Stimulated activated CD4-positive, alpha-beta T cell treated with anti-CD3 and anti-CD28 coated beads, Interleukin-12 subunit alpha, Interleukin-12 subunit beta, amount 100 ng/mL, for 24 hours (primary cell): ENCODE measurements at regions not wholly inside any gene's neighbourhood (a gene's known extent, or its start where the extent isn't known, plus 50 kb on each side); places are given as distances from the start of the nearest gene placed in this dataset.
"Not testable (repeated sequence)": the region's sequence is repeated elsewhere in the genome, so short reads cannot be mapped to it uniquely, and the experiment has no call there.

ENCODE experiments used
- DNase-seq, 2 experiments: peaks; one replicate each; pipeline ENCODE4 v3.0.0-alpha.2; 2020; ENCODE audit warnings: low read depth in 2 of 2

- no peak for DNase-seq
Observed at GRCh38 chr3:43838009-43838758, 147.4 kb downstream of the ABHD5 start.

GRCh38 chr3:43838877-43839276 lies 148.1 kb downstream of the ABHD5 start:
- no peak for DNase-seq

DNA sequence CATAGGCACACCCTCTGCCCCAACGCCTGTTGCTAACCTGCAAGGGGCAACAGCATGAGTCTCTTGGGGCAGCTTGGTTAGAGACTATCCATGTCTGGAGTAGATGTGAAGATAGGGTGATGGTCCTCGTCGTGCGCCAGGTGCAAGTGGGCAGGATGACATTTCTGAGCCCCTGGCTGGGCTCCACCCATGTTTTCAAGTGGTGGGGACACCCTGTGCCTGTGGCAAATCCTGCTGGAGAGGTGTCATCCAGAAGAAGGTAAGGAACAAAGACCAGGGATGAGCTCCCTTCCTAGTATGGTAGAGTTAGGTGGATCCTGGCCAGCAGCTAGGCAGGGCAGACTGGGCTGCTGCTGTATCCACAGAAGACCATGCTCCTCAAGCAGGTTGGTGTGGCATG lies 152.6 kb downstream of the ABHD5 start:
- no peak for DNase-seq

GRCh38 chr3:43844757-43845156 lies 154.0 kb downstream of the ABHD5 start:
- no peak for DNase-seq

- not testable (repeated sequence) for DNase-seq
Observed at GRCh38 chr3:43845553-43845952, 154.8 kb downstream of the ABHD5 start.

DNA sequence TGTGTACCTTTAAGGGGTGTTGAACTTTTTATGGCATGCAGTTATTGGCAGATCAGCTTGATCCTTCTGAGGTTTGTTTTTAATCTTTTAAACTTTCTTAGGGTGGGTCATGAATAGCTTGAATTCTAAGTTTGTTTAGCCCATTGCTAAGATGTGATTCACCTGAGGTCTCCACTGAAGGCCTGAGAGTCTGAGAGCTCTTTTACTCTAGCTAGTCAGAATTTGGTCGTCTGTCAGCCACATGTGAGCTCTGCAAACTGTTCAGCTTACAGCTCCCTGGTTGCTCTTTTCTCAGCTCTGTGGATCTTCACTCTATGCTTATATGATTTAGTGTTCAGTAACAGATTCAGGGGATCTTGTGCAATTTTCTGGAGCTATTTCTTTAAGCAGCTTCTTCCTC lies 161.3 kb downstream of the ABHD5 start:
- no peak for DNase-seq

DNA sequence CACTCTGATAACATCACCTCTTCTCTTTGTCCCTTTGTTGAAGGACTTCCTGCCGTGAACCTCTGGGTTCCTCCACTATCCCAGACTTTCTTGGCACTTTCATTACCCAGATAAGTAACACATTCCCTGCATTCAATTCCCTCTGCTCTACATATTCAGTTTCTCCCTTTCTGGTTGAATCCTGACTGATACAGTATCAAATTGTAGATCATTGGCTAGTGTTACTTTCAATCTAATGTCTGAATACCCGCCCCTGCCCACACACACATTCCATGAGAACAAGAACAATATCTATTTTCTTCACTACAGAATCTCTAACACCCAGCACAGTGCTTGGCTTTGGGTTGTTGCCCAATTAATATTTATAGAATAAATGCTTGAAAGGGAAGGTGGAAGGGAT lies 163.5 kb downstream of the ABHD5 start:
- no peak for DNase-seq

GRCh38 chr3:43854916-43855315 lies 164.2 kb downstream of the ABHD5 start:
- no peak for DNase-seq

DNA sequence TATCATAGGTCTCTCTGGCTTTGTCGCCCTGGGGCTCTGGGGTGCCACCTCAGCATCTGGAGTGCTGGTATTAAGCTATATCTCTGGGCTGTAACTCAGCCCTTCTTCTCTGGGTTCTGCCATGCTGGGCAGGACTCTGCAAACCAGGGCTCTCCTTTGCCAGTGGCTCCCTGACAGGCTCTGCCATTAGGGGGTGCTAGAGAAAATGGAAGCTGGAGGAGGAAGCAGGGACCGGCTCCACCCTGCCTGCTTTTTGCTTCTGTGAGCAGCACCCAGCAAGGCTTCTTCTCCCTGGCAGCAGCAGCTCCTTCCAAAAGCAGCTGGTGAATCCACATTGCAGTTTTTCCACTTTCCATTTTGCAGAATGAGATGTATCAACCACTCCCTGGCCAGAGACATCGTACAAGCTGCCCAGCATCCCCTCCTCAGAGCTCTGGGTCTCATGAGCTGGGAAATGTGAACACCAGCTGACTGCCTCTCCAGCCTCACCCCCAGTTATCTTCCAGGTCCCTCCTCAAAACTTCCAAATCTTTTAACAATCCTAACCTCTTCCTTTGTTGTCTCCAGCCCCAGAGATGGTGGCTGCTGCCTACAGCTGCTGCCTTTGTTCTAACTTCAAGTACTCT lies 165.0 kb downstream of the ABHD5 start:
- DNase-seq, result peak; percentile 2 to 26

DNA sequence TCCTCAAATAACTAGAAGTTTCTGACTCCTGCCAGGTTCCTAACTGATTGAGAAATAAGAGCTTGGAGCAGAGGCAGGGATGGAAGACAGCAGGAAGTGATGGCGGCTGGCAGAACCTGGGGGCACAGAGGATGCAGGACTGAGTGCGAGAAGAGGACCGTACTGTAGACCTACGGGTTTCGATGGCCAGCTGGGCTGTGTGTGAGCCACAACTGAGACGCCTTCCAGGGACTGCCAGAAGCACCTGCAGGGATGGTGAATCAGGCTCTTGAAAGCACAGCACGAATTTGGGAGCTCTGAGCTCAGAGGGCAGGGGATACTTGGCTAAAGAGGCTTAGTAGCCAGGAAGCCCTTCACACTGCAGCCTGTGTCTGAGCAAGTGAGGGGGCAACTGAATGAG lies 165.6 kb downstream of the ABHD5 start:
- no peak for DNase-seq

GRCh38 chr3:43856761-43857160 lies 166.0 kb downstream of the ABHD5 start:
- DNase-seq, result no peak

GRCh38 chr3:43857361-43858293 lies 166.9 kb downstream of the ABHD5 start:
- no peak for DNase-seq

DNA sequence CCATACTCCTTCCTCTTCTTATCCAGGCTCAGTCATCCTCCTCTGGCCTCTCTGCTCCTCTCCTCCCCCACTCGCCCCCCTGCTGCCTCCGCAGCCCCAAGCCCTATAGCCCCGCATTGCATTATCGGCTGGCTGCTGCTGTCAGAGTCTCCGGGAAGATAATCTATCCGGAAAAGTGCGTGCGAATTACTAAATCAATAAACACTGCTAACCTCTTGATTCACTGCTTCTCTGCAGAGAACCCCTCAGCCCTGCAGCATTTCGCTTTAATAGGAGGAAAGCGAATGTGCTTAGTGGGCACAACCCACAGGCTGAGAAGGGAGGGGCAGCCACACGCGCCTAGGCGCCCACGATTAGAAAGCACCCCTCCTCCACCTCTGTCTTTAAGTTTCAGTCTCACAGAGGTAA lies 167.6 kb downstream of the ABHD5 start:
- no peak for DNase-seq

- DNase-seq, result no peak
Observed at GRCh38 chr3:43859766-43860165, 169.0 kb downstream of the ABHD5 start.

- DNase-seq, result no peak
Observed at GRCh38 chr3:43861635-43862034, 170.9 kb downstream of the ABHD5 start.

DNA sequence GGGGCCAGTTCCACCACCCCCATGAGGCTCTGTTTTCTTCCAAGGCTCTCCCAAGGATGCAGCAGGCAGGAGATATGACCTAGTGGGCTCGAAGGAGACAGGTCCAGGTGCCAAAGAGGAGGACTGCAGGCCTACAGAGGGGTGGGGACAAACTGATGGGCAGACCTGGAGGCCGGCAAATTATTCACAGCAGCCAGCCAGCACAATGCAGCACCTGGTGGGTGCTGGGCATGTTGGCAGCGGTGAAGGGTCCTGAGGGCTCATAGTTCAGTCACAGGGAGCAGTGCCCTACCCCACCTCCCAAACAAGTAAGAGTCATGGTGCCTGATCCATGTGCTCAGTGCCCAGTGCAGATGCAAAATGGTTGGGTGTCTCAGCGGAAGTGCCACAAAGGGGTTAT lies 171.7 kb downstream of the ABHD5 start:
- DNase-seq, result no peak

DNA sequence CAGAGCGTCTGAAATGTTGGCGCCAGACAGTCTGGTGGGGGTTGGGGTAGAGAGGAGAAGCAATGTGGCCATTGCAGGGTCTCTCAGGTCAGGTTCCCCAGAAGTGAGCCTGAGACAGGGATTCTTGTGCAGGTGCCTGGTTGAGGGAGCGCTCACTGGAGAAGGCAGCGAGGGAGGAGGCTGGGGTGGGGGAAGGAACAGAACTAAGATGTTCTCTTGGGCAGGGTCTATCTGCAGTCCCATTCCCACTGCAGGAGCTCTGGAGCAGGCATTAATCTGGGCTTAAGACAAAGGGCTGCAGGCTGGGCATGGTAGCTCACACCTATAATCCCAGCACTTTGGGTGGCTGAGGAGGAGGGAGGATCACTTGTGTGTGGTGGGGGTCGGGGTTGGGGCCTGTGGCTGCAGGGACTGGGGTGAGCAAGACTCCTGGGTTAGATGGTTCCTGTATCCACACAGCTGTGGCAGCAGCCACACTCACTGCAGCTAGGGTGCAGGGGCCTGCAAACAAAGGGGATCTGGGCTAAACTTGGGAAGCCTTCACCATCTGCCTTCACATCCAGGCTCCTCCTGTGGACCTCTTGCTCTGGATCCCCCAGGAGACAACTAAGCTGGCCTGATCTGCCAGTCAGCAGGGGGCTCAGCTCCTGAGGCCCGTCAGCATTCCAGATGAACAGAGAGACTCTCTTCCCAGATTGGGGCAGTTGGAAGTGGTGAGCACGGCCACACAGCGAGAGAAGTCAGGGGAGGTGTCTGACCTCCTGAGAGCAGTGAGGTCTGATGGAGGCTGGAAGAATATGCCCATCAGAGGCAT lies 172.5 kb downstream of the ABHD5 start:
- DNase-seq, result no peak

DNA sequence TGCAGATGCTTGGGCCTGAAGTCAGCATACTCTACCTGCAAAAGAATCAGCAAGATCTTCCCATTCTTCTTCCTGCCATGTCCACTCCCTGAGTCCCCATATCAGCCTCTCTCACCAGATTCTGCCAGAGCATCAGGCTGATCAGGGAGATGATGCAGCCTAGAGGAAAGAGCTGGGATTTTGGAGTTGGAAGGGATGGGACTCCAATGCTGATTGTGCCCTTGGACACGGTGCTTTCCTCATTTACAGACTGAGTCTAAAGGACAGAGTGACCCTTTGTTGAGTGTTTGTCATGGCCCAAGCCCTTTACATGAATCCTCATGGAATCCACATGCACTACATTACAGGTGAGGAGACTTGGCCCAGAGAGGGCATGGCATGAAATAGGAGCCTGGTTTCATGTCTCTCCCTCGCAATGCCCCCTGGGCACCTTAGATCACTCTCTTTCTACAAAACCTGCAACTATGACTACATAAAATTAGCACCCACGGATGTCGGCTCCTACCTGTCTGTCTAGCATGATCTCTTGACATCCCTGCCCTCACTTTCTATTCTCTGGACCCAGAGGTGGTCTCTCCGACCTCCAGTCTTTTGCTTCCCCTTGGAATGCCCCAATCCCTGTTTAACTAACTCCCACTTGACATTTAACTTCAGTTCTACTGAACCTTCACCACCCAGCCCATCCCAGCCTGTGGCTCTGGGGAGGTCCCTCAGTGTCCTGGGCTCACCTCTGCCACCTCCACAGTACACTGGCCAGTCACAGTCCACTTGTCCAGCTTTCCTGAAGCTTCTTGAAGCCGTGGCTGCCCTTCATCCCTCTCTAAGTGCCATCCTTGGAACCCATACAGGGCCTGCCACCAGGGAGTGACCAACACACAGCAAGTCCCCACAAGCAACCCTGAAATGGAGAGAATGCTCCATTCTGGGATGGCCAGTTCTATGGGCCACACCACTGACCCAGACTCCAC lies 173.5 kb downstream of the ABHD5 start:
- no peak for DNase-seq

DNA sequence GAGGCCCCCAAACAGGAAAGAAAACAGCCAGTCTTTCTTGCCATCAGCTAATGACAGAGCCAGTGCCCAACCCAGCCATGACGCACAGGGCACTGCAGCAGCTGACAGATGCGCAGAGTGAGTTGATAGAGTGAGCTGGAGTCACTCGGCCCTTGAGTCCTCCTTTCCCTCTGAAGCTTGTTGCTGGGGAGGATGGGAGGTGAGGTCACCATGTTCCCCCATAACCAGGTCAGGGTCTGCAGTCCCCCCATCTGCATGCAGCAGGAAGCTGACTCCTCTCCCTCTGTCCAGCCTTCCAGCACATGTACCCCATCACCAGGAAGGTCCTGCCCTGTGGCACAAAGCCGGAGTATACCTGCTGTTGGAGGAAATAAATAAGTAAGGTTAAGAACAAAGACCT lies 174.6 kb downstream of the ABHD5 start:
- no peak for DNase-seq

GRCh38 chr3:43865887-43866528 lies 175.3 kb downstream of the ABHD5 start:
- DNase-seq, result no peak
